ENCODE measurements at regions not wholly inside any gene's neighbourhood (a gene's known extent, or its start where the extent isn't known, plus 50 kb on each side); places are given as distances from the start of the nearest gene placed in this dataset.

DNA sequence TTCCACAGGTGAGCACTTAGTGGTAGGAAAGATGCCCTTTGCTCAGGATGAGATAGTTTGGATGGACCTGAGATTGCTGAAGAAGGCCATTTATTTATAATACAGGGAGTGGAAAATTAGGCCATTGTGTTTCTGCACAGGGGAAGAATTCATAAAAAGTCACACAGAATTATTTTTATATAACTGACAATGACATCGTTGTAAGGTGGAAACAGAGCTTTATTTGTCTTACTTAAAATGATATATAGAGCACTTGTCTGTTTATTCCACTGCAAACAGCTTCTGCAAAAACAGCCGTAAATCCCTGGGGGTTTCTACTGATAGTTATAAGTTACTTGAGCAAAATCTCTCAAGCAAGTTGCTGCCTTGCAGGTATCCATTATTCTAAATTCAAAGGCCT, 158.1 kb upstream of the ZNF521 start:
- TF ChIP-seq, protein P1, sequence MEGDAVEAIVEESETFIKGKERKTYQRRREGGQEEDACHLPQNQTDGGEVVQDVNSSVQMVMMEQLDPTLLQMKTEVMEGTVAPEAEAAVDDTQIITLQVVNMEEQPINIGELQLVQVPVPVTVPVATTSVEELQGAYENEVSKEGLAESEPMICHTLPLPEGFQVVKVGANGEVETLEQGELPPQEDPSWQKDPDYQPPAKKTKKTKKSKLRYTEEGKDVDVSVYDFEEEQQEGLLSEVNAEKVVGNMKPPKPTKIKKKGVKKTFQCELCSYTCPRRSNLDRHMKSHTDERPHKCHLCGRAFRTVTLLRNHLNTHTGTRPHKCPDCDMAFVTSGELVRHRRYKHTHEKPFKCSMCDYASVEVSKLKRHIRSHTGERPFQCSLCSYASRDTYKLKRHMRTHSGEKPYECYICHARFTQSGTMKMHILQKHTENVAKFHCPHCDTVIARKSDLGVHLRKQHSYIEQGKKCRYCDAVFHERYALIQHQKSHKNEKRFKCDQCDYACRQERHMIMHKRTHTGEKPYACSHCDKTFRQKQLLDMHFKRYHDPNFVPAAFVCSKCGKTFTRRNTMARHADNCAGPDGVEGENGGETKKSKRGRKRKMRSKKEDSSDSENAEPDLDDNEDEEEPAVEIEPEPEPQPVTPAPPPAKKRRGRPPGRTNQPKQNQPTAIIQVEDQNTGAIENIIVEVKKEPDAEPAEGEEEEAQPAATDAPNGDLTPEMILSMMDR (conservative IDR thresholded peaks at IDR 0.05; ENCODE audit: low read depth, low read length), result no peak
- TF ChIP-seq, protein P2, sequence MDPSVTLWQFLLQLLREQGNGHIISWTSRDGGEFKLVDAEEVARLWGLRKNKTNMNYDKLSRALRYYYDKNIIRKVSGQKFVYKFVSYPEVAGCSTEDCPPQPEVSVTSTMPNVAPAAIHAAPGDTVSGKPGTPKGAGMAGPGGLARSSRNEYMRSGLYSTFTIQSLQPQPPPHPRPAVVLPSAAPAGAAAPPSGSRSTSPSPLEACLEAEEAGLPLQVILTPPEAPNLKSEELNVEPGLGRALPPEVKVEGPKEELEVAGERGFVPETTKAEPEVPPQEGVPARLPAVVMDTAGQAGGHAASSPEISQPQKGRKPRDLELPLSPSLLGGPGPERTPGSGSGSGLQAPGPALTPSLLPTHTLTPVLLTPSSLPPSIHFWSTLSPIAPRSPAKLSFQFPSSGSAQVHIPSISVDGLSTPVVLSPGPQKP (IDR thresholded peaks at IDR 0.05; ENCODE audit: borderline replicate concordance, low read depth, low read length), result no peak
- TF ChIP-seq FOS (IDR thresholded peaks at IDR 0.05; ENCODE audit: low read depth, low read length) (no peak), POLR2A (IDR thresholded peaks at IDR 0.05; ENCODE audit: low read depth, low read length) (no peak), BHLHE40 (IDR thresholded peaks at IDR 0.05; ENCODE audit: low read depth, low read length) (no peak), MXI1 (IDR thresholded peaks at IDR 0.05; ENCODE audit: borderline replicate concordance, low read depth, low read length) (no peak), SMC3 (IDR thresholded peaks at IDR 0.05; ENCODE audit: low read depth, low read length) (no peak), CHD1 (IDR thresholded peaks at IDR 0.05; ENCODE audit: low read depth, low read length) (no peak), MAFK (IDR thresholded peaks at IDR 0.05; ENCODE audit: low read depth, low read length) (no peak)

Data from IMR-90 (cell line).